GM12892 (cell line): ENCODE measurements at regions not wholly inside any gene's neighbourhood (a gene's known extent, or its start where the extent isn't known, plus 50 kb on each side); places are given as distances from the start of the nearest gene placed in this dataset.

ENCODE experiments used
- DNase-seq: peaks from one replicate; pipeline ENCODE4 v3.0.0; 2011; ENCODE audit not compliant: insufficient read length
- FAIRE-seq: peaks from 2 replicates; lab custom pipeline; 2011; peaks lifted over from hg19 to GRCh38; lab: Jason Lieb, UNC
- POLR2A ChIP-seq: IDR thresholded peaks from 2 replicates; pipeline ENCODE4 v1.6.1; 2011; ENCODE audit warnings: low read depth, low read length, control low read depth
- POLR2AphosphoS5 ChIP-seq: IDR thresholded peaks from 2 replicates; pipeline ENCODE4 v1.6.1; 2011; ENCODE audit warnings: low read depth, low read length, control low read depth
- TAF1 ChIP-seq: IDR thresholded peaks from 2 replicates; pipeline ENCODE4 v1.6.1; 2011; ENCODE audit warnings: low read depth, mild to moderate bottlenecking, control low read depth, low read length, borderline replicate concordance

DNA sequence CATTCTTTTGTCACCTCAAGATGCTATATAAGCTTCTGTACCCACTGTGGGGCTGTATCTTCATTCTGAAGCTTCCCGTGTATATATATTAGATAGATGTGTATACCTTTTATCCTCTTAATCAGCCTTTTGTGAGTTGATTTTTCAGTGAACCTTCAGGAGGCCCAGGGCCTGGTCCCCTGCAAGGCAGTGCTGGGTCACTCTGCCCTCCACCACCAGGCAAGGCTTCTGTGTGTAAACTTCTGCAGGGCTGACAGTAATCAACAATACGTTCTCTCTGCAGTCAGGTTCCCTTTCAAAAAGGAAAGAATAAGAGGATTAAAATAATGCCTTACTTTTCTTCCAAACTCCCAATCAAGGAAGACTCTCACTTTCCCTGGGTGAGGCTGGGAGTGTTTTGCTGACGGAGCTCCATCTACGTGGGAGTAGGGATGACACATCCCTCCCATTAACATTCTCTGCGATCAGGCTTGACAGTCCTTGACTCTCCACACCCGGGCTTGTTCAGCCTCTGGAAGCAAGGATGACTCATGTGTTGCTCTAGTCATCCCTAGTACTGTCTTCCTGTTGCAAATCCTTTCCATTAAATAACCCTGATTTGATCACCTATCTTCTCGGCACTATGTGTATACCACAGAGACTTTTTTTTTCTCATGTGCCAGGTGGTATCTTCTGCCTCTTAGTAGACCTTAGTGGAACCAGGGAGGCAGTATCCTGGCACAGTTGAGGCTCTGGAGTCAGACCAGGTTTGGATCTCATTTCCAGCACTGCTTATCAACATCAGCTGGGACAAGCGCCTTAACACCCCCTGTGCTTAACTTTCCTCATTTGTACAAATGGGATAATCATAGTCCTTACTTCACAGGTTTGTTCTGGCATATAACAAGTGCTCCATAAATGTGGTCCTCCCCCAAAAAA, 70.3 kb upstream of the KCNK1 start:
- no peak for FAIRE-seq
- TF ChIP-seq POLR2AphosphoS5 (no peak), TAF1 (no peak), POLR2A (no peak)
- DNase-seq = no peak

DNA sequence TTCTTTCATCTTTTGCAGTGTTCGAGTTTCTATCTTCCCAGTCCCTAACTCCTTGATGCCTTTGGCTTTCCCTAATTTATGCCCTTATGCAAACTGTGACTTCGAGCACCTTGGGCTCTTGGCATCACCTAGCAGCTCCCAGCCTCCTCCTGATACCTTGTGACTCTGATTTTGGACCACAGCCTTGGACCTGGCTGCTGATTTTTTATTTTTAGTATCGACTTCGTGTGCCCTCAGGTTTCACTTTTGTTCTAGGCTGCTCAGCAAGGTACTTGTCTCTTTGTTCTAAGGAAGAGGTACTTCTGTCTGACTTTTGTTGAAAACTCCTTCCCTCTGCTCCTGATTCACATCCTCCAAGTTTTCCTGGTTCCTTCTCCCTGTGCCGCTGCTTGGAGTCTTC, 69.6 kb upstream of the KCNK1 start:
- no peak for TF ChIP-seq TAF1
- no peak for FAIRE-seq
- no peak for DNase-seq

DNA sequence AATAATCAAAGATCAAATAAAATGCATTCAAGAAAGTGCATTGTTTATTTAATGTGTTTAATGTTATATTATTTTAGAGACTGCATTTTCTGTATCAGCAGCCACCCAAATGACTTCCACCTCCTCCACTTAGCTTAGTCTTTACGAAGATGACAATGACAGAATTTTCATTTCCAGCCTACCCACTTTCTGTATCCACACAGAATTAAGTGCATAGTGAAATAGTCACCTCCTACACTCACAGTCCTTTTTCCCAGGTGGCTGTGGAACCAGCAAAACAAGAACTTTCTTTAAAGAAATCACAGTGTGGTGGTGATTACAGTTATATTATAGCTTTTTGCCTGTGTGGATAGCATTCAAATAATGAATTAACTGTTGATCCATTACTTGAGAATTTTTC, 66.2 kb upstream of the KCNK1 start:
- DNase-seq = no peak
- no peak for FAIRE-seq
- TF ChIP-seq TAF1 = no peak
- no peak for TF ChIP-seq POLR2A
- TF ChIP-seq POLR2AphosphoS5 = no peak

DNA sequence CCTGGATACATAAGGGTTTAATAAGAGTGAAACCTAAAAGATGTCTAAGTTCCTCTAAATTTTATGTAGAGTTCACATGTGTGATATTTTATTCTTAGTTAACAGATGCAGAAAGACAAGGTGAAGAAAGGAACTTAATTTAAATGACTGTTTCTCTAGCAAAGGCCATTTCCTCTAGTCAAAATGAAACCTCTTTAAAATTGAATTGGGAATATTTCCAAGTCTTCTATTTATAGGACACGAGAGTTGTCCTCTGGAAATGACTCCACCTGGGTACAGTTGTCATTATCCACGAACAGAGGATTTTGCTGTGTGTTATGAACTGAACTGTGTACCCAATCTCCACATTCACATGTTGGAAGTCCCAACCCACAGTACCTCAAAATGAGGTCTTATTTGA, 64.5 kb upstream of the KCNK1 start:
- no peak for DNase-seq
- no peak for TF ChIP-seq POLR2AphosphoS5
- peak; percentile 40 for FAIRE-seq

DNA sequence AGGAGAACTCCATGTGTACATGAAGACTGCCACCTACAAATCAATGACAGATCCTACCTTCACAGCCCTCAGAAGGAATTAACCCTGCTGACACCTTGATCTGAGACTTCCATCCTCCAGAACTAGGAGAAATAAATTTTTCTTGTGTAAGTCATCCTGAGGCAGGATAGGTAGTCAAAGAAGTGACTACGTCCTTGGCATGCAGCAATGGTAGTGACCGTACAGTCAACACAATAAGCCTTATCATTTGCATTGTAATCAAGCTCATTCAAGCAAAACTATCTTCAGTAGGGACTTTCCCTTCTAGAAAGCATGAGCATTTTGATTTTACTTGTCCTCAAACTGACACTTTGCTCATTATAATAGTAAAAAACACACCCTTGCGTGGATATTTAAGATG, 64.0 kb upstream of the KCNK1 start:
- DNase-seq (no peak), FAIRE-seq (peak; percentile 77)
- TF ChIP-seq POLR2A (no peak), POLR2AphosphoS5 (no peak), TAF1 (no peak)

DNA sequence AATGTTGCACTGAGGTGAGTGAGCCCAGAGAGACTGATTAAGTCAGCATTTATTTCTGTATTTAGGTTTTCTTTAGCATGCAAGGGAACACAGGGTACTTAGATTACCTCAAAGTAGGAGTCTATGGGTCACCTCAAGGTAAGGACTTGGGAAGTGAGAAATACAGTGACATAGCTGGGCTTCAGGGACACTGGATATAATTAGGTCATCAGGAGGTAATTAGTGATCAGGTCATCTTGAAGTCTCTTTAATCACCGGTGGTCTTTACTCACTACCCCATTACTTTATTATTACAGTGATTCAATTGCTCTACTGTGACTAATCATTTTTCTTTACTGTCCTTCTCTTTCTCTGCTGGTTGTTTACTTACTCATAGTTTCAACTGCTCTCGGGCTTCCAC, 59.9 kb upstream of the KCNK1 start:
- FAIRE-seq (no peak), DNase-seq (no peak)
- no peak for TF ChIP-seq POLR2AphosphoS5
- TF ChIP-seq TAF1 = no peak
- TF ChIP-seq POLR2A = no peak

DNA sequence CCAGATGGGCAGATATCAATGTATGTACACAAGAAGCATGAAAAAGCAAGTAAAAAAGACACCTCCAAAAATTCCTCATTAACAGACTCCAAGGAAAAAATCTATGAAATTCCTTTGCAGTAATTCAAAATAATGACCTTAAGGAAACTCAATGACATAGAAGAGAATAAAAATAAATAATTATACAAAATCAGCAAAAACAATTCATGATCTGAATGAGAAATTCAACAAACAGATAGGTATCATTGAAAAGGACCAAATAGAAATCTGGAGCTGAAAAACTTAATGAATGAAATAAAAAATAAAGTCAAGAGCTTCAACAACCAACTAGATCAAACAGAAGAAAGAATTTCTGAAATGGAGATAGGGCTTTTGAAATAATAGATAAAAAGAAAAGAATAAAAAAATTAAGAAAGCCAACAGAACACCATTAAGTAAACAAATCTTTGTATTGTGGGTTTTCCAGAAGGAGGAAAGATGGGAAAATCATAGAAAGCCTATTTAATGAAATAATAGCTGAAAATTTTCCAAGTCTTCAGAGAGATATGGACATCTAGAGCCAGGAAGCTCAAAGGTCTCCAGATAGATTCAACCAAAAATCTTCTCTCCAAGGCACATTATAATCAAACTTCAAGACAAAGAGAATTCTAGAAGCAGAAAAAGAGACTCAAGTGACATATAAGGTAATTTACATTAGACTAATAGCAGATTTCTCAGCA, 52.0 kb upstream of the KCNK1 start:
- DNase-seq (no peak), FAIRE-seq (no peak)
- no peak for TF ChIP-seq TAF1
- no peak for TF ChIP-seq POLR2A
